ENCODE measurements at regions not wholly inside any gene's neighbourhood (a gene's known extent, or its start where the extent isn't known, plus 50 kb on each side); places are given as distances from the start of the nearest gene placed in this dataset.

DNA sequence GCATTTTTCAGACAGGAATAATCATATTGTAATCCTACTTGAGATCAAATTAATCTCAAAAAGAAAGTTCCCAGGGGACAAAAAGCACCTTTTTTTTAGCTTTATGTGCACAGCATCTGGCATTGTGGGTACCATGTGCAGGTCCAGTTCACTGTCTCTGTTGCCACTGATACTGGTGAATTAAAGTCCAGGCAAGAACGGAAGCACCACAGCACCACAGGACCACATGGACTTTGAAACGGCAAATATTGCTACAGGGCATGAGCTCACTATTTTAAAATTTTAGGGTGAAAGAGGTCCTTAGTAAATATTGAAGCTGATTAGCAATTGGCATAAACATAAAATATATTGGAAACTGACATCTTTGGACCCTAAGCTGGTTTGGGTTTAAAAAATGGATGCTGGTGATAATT, 709.0 kb downstream of the EPM2A start (continued):
- TF ChIP-seq SUZ12 (IDR thresholded peaks at IDR 0.05; ENCODE audit: low read depth, low read length), result no peak
- no peak for TF ChIP-seq ZNF44 (CRISPR knock-in tag; IDR thresholded peaks at IDR 0.05)
- no peak for TF ChIP-seq ZNF10 (CRISPR knock-in tag; IDR thresholded peaks at IDR 0.05; ENCODE audit: borderline replicate concordance, low read depth)
- TF ChIP-seq, protein P1, sequence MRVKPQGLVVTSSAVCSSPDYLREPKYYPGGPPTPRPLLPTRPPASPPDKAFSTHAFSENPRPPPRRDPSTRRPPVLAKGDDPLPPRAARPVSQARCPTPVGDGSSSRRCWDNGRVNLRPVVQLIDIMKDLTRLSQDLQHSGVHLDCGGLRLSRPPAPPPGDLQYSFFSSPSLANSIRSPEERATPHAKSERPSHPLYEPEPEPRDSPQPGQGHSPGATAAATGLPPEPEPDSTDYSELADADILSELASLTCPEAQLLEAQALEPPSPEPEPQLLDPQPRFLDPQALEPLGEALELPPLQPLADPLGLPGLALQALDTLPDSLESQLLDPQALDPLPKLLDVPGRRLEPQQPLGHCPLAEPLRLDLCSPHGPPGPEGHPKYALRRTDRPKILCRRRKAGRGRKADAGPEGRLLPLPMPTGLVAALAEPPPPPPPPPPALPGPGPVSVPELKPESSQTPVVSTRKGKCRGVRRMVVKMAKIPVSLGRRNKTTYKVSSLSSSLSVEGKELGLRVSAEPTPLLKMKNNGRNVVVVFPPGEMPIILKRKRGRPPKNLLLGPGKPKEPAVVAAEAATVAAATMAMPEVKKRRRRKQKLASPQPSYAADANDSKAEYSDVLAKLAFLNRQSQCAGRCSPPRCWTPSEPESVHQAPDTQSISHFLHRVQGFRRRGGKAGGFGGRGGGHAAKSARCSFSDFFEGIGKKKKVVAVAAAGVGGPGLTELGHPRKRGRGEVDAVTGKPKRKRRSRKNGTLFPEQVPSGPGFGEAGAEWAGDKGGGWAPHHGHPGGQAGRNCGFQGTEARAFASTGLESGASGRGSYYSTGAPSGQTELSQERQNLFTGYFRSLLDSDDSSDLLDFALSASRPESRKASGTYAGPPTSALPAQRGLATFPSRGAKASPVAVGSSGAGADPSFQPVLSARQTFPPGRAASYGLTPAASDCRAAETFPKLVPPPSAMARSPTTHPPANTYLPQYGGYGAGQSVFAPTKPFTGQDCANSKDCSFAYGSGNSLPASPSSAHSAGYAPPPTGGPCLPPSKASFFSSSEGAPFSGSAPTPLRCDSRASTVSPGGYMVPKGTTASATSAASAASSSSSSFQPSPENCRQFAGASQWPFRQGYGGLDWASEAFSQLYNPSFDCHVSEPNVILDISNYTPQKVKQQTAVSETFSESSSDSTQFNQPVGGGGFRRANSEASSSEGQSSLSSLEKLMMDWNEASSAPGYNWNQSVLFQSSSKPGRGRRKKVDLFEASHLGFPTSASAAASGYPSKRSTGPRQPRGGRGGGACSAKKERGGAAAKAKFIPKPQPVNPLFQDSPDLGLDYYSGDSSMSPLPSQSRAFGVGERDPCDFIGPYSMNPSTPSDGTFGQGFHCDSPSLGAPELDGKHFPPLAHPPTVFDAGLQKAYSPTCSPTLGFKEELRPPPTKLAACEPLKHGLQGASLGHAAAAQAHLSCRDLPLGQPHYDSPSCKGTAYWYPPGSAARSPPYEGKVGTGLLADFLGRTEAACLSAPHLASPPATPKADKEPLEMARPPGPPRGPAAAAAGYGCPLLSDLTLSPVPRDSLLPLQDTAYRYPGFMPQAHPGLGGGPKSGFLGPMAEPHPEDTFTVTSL (CRISPR knock-in tag; IDR thresholded peaks at IDR 0.05; ENCODE audit: borderline replicate concordance), result peak; percentile 100
- TF ChIP-seq GATAD1 (CRISPR knock-in tag; IDR thresholded peaks at IDR 0.05), result peak; percentile 61
- TF ChIP-seq ZNF124 (CRISPR knock-in tag; IDR thresholded peaks at IDR 0.05), result peak; percentile 94
- TF ChIP-seq, protein P2, sequence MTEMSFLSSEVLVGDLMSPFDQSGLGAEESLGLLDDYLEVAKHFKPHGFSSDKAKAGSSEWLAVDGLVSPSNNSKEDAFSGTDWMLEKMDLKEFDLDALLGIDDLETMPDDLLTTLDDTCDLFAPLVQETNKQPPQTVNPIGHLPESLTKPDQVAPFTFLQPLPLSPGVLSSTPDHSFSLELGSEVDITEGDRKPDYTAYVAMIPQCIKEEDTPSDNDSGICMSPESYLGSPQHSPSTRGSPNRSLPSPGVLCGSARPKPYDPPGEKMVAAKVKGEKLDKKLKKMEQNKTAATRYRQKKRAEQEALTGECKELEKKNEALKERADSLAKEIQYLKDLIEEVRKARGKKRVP (CRISPR knock-in tag; IDR thresholded peaks at IDR 0.05), result 0 out of 4 replicates have a peak, but pooled peaks of 1 of the 2 experiments have one; percentile 58
- peak; percentile 83 for TF ChIP-seq PHF5A (CRISPR knock-in tag; IDR thresholded peaks at IDR 0.05; ENCODE audit: low read depth, unreplicated experiment)
- TF ChIP-seq, protein P3, sequence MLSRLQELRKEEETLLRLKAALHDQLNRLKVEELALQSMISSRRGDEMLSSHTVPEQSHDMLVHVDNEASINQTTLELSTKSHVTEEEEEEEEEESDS (CRISPR knock-in tag; IDR thresholded peaks at IDR 0.05; ENCODE audit: borderline replicate concordance), result no peak
- TF ChIP-seq ZNF432 (CRISPR knock-in tag; IDR thresholded peaks at IDR 0.05; ENCODE audit: borderline replicate concordance), result no peak
- no peak for TF ChIP-seq GTF2F1 (IDR thresholded peaks at IDR 0.05; ENCODE audit: low read length)
- TF ChIP-seq HNF4G (IDR thresholded peaks at IDR 0.05; ENCODE audit: borderline replicate concordance, low read depth, low read length), result peak; percentile 96
- peak; percentile 97 for TF ChIP-seq HNF4G (CRISPR knock-in tag; IDR thresholded peaks at IDR 0.05; ENCODE audit: borderline replicate concordance, low read depth)
- TF ChIP-seq ZNF30 (CRISPR knock-in tag; IDR thresholded peaks at IDR 0.05), result no peak
- TF ChIP-seq KDM1A (CRISPR knock-in tag; IDR thresholded peaks at IDR 0.05), result peak; percentile 74; the same call in 1 of the 2 replicates
- no peak for TF ChIP-seq ZNF891 (CRISPR knock-in tag; IDR thresholded peaks at IDR 0.05)
- TF ChIP-seq ZNF607 (CRISPR knock-in tag; IDR thresholded peaks at IDR 0.05; ENCODE audit: borderline replicate concordance), result no peak
- TF ChIP-seq, protein P4, sequence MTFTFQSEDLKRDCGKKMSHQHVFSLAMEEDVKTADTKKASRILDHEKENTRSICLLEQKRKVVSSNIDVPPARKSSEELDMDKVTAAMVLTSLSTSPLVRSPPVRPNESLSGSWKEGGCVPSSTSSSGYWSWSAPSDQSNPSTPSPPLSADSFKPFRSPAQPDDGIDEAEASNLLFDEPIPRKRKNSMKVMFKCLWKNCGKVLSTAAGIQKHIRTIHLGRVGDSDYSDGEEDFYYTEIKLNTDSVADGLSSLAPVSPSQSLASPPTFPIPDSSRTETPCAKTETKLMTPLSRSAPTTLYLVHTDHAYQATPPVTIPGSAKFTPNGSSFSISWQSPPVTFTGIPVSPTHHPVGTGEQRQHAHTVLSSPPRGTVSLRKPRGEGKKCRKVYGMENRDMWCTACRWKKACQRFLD (CRISPR knock-in tag; IDR thresholded peaks at IDR 0.05; ENCODE audit: borderline replicate concordance), result no peak
- TF ChIP-seq NFATC3 (CRISPR knock-in tag; IDR thresholded peaks at IDR 0.05), result no peak
- no peak for TF ChIP-seq RNF2 (conservative IDR thresholded peaks at IDR 0.05; ENCODE audit: low read depth)
- TF ChIP-seq SP5 (CRISPR knock-in tag; IDR thresholded peaks at IDR 0.05; ENCODE audit: borderline replicate concordance, low read depth), result peak; percentile 28; the same call in 1 of the 2 replicates
- peak; percentile 75; the same call in 1 of the 2 replicates for TF ChIP-seq SMARCC2 (IDR thresholded peaks at IDR 0.05)
- TF ChIP-seq HNRNPLL (IDR thresholded peaks at IDR 0.05; ENCODE audit: low read depth, low read length, poor library complexity, severe bottlenecking), result no peak
- TF ChIP-seq HMGA1 (CRISPR knock-in tag; conservative IDR thresholded peaks at IDR 0.05), result no peak

All from HepG2 (cell line).